ENCODE measurements at regions not wholly inside any gene's neighbourhood (a gene's known extent, or its start where the extent isn't known, plus 50 kb on each side); places are given as distances from the start of the nearest gene placed in this dataset.

DNA sequence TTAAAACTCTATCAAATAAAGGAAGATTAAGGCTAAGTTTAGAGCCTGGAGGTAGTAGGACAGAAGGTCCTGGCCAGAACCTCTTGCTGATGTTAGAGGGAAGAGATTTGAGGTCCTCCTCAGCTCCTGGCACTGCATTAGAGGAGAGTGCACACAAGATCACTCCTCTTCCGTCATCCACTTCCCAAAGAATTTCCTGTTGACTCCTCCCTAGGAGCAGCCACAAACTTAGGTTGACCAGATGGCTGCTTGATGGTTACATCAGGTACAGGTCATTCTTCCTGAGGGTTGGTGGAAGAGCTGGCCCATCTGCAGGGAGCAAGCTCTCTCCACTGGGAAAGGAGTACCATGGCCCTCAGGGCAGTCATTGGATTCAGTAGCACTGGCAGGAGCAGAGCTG, 93.9 kb upstream of the IL33 start:
- TF ChIP-seq, protein P1, sequence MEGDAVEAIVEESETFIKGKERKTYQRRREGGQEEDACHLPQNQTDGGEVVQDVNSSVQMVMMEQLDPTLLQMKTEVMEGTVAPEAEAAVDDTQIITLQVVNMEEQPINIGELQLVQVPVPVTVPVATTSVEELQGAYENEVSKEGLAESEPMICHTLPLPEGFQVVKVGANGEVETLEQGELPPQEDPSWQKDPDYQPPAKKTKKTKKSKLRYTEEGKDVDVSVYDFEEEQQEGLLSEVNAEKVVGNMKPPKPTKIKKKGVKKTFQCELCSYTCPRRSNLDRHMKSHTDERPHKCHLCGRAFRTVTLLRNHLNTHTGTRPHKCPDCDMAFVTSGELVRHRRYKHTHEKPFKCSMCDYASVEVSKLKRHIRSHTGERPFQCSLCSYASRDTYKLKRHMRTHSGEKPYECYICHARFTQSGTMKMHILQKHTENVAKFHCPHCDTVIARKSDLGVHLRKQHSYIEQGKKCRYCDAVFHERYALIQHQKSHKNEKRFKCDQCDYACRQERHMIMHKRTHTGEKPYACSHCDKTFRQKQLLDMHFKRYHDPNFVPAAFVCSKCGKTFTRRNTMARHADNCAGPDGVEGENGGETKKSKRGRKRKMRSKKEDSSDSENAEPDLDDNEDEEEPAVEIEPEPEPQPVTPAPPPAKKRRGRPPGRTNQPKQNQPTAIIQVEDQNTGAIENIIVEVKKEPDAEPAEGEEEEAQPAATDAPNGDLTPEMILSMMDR (IDR thresholded peaks at IDR 0.05; ENCODE audit: insufficient read depth, low read depth, low read length) = no peak
- TF ChIP-seq EZH2 (IDR thresholded peaks at IDR 0.05; ENCODE audit: insufficient read depth, low read length) = no peak
